Brain pericyte (primary cell): ENCODE measurements at regions not wholly inside any gene's neighbourhood (a gene's known extent, or its start where the extent isn't known, plus 50 kb on each side); places are given as distances from the start of the nearest gene placed in this dataset.

Source experiments
- DNase-seq: peaks from one replicate; pipeline ENCODE4 v3.0.0-alpha.2; 2012; ENCODE audit warnings: low read depth, low spot score

- no peak for DNase-seq
These were observed 77.7 kb upstream of the KCNG1 start for GRCh38 chr20:51100617-51101016.

DNA sequence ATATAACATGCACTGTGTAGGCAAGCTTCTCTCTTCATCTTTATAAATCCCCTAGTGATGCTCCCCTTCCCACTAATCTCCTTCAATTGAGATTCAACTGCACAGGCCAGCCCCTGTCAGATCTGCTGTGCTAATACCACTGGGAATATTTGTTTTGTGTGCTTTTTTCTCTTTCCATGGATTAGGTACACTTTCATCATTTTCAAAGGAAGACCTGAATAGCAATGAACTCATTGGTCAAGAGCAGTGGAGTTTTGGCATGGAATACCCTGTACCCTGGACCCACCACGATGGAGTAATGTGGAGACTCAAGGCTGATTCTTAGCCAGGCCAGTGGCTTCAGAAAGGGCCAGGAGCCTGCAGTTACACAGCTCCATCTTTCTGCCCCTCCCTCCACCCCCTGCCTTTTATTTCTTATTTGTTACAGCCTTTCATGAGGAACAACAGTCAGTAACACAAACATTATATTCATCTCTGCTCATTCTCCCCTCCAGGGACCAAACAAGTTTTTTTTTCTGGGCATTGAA lies 75.4 kb upstream of the KCNG1 start:
- DNase-seq: no peak

DNA sequence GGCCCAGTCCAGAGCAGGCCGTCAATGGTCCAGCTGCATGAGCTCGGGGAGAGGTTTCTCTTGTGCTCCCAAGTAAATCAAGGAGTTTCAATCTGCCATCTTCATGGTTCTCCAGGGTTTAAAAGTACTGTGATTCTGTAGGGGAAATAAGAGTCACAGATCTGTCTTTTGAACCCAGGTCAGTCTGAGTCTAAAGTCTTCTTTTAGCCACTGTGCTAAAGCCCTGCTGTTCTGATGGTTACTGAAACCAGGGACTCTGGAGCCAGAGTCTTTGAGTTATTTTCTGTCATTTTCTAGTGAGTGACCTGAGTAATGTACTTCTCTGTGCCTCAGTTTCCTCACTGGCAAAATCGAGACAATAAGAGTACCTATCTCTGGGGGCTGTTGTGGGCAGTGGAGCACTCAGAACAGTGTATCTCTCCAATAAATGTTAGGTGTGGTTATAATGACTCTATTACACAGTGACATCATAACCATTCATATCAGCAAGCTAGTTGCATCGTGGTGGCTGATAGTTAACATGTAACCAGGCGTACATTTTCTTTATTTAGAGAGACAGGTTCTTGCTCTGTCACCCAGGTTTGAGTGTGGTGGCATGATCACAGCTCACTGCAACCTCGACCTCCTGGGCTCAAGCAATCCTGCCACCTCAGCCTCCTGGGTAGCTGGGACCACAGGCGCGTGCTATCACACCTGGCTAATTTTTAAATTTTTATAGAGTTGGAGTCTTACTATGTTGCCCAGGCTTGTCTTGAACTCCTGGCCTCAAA lies 74.6 kb upstream of the KCNG1 start:
- no peak for DNase-seq

DNA sequence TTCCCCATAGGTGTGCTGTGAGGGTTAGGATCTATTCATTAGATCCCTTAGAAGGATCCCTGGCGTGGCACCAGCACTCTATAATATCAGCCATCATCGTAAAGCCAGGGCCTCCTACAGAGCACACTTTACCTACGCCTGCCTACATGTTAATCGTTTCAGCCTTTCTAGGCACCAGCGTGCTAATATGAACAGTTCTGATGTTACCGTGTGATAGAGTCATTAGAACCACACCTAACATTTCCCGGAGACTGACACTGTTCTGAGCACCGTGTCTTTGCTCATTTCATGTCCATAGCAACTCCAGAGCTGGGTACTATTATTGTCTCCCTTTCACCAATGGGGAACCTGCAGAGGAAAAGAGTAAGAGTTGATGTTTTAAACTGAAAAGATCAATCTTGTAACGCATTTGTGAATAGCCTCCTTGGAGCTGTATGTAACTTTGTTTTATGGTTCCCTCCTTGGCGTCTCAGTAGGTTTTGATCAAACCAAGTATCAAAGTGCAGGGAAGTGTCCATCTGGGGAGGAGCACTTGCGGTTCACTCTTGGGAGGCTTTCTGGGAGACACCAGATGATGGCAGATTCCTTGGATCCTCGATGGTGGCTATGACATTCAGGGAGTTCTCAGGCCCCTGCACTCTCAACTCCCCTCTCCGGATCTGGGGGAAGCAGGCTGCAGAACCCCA lies 73.8 kb upstream of the KCNG1 start:
- DNase-seq: no peak

DNA sequence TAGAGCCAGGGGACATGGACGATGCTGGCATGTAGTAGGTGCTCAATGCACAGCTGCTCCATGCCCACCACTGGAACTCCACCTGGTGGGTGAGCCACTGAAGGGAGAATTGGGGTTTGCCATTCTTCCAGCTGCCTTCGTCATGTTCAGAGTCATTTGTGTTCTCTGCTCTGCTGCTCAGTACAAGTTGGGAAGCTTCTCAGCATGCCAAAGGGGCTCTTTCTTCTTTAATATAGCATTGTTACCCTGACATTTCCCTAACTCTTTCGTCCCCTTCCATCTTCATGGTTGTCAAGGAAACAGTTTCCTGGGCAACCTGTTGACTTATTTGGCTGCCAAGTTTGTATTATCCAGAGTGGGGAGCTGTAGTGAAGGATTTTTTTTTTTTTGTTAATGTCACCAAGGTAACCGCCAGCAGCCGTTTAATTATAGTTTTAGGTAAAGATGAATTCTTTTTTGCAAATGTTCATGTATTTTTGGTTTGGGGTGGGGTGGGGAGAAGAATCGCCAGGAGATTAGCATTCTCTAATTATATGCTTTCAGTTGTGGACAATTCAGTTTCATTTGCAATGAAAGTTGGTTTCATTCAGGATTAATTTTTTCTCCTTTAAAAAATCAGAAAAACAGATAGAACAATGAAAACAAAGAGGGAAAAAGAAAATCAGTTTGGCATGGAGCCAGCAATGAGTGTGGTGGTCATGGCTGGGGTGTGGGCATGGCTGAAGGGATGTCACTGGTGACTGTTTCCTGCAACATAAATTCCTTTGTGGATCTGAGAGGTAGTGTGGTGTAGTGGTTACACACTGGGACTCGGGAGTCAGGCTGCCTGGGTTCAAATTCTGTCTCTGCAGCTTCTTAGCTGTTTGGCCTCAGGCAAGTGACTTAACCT lies 73.0 kb upstream of the KCNG1 start:
- no peak for DNase-seq

DNA sequence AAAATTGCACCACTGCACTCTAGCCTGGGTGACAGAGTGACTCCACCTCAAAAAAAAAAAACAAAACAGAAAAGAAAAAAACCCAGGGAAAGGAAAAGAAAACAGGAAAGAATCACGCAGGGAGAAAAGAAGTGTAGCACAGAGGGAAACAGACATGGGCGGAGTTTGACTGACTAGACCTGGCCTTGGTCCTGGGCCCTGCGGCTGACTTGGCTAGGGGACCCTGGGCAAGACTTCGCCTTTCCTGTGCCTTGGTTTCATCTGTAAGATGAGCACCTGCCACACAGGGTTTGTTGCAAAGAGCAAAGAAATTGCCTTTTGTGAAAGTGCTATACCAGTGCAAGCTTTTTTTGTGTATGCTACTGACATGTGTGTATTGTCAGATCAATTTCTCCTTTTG lies 71.3 kb upstream of the KCNG1 start:
- no peak for DNase-seq

- DNase-seq: no peak
These were observed 70.4 kb upstream of the KCNG1 start for GRCh38 chr20:51093240-51093763.

GRCh38 chr20:51092338-51092737 lies 69.4 kb upstream of the KCNG1 start:
- DNase-seq: no peak

DNA sequence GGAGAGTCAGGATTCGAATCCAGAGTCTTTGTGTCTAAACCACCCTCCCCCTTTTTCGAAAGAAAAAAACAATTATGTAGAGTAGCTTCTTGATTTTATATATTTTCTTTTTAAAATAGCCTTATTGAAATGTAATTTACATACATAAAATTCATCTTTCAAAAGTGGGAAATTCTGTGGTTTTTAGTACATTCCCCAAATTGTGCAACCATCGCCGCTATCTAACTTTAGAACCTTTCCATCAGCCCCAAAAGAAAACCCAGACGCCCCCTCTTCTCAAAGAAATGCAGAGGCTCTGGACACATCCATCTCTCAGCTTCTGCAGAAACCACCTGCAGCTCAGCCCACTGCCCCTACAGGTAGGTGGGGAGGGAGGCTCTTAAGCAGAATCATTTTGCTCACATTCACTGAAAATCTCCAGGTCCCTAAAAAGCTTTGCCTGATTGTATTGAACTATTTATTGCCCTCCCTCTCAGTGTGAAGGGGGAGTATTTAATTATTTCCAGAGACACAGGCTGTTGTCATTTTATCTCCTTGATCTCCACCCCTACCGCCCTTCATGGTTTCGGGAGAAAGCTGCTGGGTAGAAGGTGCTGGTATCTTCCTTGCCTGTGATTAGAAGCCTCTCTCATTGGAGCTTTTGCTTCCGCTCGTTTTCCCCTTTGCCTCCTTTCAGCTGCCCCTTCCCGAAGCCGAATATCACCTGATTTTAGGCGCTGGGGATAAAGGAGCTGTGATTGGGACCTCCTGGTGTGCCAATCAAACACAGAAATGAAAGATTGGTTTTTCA lies 68.7 kb upstream of the KCNG1 start:
- DNase-seq: no peak

GRCh38 chr20:51089840-51090239 lies 66.9 kb upstream of the KCNG1 start:
- DNase-seq: no peak

- DNase-seq: no peak
These were observed 66.4 kb upstream of the KCNG1 start for GRCh38 chr20:51089272-51089781.

GRCh38 chr20:51087266-51087665 lies 64.4 kb upstream of the KCNG1 start:
- no peak for DNase-seq

DNA sequence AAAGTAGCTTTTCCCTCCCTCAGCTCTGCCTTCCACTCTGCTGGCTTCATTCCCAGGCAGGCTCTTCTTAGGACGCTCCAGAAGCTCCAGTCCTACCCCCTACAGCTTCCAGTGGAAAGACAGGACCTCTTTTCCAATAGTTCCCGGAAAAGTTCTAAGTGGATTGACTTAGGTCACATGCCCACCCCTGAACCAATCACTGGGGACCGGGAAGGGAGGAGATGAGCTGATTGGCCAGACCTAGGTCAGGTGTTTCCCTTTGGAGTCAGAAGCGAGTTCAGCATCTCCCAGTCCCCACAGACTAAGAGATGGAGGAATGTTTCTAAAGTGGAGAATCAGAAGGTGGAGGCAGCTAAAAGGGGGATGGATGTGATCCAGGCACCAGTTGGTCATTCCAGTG lies 62.9 kb upstream of the KCNG1 start:
- no peak for DNase-seq

GRCh38 chr20:51084593-51085377 lies 61.9 kb upstream of the KCNG1 start:
- DNase-seq: no peak

- no peak for DNase-seq
These were observed 60.5 kb upstream of the KCNG1 start for GRCh38 chr20:51083447-51083846.

GRCh38 chr20:51082988-51083387 lies 60.1 kb upstream of the KCNG1 start:
- DNase-seq: no peak

- DNase-seq: no peak
These were observed 57.6 kb upstream of the KCNG1 start for GRCh38 chr20:51080516-51080915.

DNA sequence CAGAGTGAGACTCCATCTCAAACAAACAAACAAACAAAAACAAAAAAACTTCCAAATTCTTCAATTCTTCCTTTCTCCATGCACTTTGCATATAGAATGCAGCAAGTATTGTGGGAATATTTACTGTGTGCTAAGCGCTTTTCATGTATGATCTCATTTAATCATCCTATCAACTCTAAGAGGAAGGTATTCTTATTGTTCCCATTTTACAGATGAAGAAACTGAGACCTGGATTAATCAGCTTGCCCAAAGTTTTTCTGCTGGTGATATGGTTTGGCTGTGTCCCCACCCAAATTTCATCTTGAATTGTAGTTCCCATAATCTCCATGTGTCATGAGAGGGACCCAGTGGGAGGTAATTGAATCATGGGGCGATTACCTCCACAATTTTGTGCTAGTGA lies 56.6 kb upstream of the KCNG1 start:
- no peak for DNase-seq

DNA sequence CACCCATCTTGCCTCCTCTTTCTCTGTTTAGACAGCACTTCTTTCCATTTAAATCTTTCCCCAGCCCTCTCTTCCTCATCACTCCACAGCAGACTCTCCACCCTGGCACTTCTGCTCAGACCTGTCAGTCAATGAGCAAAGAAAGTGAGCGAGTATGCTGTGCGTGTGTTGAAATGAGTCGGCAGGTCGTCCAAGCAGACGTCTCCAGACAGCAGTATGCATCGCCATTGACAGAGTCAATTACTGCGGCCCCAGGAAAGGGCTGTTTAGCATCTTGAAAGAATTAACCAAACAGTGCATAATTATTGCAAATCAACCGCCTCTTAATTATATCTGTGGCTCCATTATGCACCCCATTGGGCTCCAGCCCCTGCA lies 54.8 kb upstream of the KCNG1 start:
- DNase-seq: no peak
